ENCODE measurements at regions not wholly inside any gene's neighbourhood (a gene's known extent, or its start where the extent isn't known, plus 50 kb on each side); places are given as distances from the start of the nearest gene placed in this dataset.

GRCh38 chr5:89120719-89121118 lies 237.7 kb upstream of the MEF2C start:
- Mint-ChIP-seq H3K4me3 (ENCODE audit: unreplicated experiment) (no peak overlapping the region), H3K4me1 (ENCODE audit: low read depth, unreplicated experiment) (peaks cover 13% of the 10 kb centered on the region), H3K27ac (ENCODE audit: unreplicated experiment) (no peak overlapping the region), H3K9me3 (ENCODE audit: unreplicated experiment) (no peaks in the 10 kb centered on the region), H3K27me3 (ENCODE audit: low read depth, unreplicated experiment) (no peaks in the 10 kb centered on the region), H3K36me3 (ENCODE audit: low read depth, unreplicated experiment) (no peaks in the 10 kb centered on the region)
- H2AFZ ChIP-seq (ENCODE audit: low read depth, low read length), result no peak overlapping the region
- FAIRE-seq, result no peak
- H3K4me1 ChIP-seq (ENCODE audit: insufficient read depth, low read length), result no peaks in the 10 kb centered on the region
- no peaks in the 10 kb centered on the region for H3K27me3 ChIP-seq (ENCODE audit: insufficient read depth, low read length)
- no peak overlapping the region for H3K9ac ChIP-seq (ENCODE audit: low read length)
- H3K4me2 ChIP-seq (ENCODE audit: low read length), result no peak overlapping the region
- no peaks in the 10 kb centered on the region for H3K79me2 ChIP-seq (ENCODE audit: insufficient read depth, low read length)
- H4K20me1 ChIP-seq (ENCODE audit: insufficient read depth, low read length), result no peaks in the 10 kb centered on the region
- no peaks in the 10 kb centered on the region for H3K36me3 ChIP-seq (ENCODE audit: insufficient read depth, low read length)
- no peak overlapping the region for H3K27ac ChIP-seq (ENCODE audit: low read depth, low read length)
- no peak overlapping the region for H3K4me3 ChIP-seq (ENCODE audit: insufficient read depth, low read depth, low read length)
- no peak for DNase-seq (ENCODE audit: low read depth)
- no peaks in the 10 kb centered on the region for H3K9me3 ChIP-seq (ENCODE audit: insufficient read depth, low read depth, low read length)
- TF ChIP-seq EZH2 (IDR thresholded peaks at IDR 0.05; ENCODE audit: insufficient read depth, low read length), result no peak
- TF ChIP-seq CTCF (IDR thresholded peaks at IDR 0.05; ENCODE audit: insufficient read depth, low read depth, low read length), result no peak

GRCh38 chr5:89117124-89117644 lies 234.2 kb upstream of the MEF2C start:
- Mint-ChIP-seq H3K4me1 (ENCODE audit: low read depth, unreplicated experiment) (peaks cover 20% of the 10 kb centered on the region), H3K4me3 (ENCODE audit: unreplicated experiment) (no peak overlapping the region), H3K36me3 (ENCODE audit: low read depth, unreplicated experiment) (no peaks in the 10 kb centered on the region), H3K9me3 (ENCODE audit: unreplicated experiment) (no peaks in the 10 kb centered on the region), H3K27me3 (ENCODE audit: low read depth, unreplicated experiment) (no peaks in the 10 kb centered on the region), H3K27ac (ENCODE audit: unreplicated experiment) (peak overlapping the region; percentile 1)
- H3K79me2 ChIP-seq (ENCODE audit: insufficient read depth, low read length), result no peaks in the 10 kb centered on the region
- DNase-seq (ENCODE audit: low read depth), result peak; percentile 25
- no peaks in the 10 kb centered on the region for H3K27me3 ChIP-seq (ENCODE audit: insufficient read depth, low read length)
- H3K9me3 ChIP-seq (ENCODE audit: insufficient read depth, low read depth, low read length), result no peaks in the 10 kb centered on the region
- no peak overlapping the region for H2AFZ ChIP-seq (ENCODE audit: low read depth, low read length)
- no peaks in the 10 kb centered on the region for H4K20me1 ChIP-seq (ENCODE audit: insufficient read depth, low read length)
- no peak overlapping the region for H3K4me2 ChIP-seq (ENCODE audit: low read length)
- no peak overlapping the region for H3K9ac ChIP-seq (ENCODE audit: low read length)
- H3K36me3 ChIP-seq (ENCODE audit: insufficient read depth, low read length), result no peaks in the 10 kb centered on the region
- no peak for FAIRE-seq
- H3K27ac ChIP-seq (ENCODE audit: low read depth, low read length), result no peak overlapping the region
- H3K4me1 ChIP-seq (ENCODE audit: insufficient read depth, low read length), result no peaks in the 10 kb centered on the region
- no peak overlapping the region for H3K4me3 ChIP-seq (ENCODE audit: insufficient read depth, low read depth, low read length)
- no peak for TF ChIP-seq EZH2 (IDR thresholded peaks at IDR 0.05; ENCODE audit: insufficient read depth, low read length)
- TF ChIP-seq CTCF (IDR thresholded peaks at IDR 0.05; ENCODE audit: insufficient read depth, low read depth, low read length), result no peak

GRCh38 chr5:89110916-89111646 lies 228.1 kb upstream of the MEF2C start:
- Histone ChIP-seq H3K79me2 (ENCODE audit: insufficient read depth, low read length) (no peaks in the 10 kb centered on the region), H2AFZ (ENCODE audit: low read depth, low read length) (no peak overlapping the region), H4K20me1 (ENCODE audit: insufficient read depth, low read length) (no peaks in the 10 kb centered on the region), H3K4me1 (ENCODE audit: insufficient read depth, low read length) (no peaks in the 10 kb centered on the region), H3K27me3 (ENCODE audit: insufficient read depth, low read length) (no peaks in the 10 kb centered on the region), H3K36me3 (ENCODE audit: insufficient read depth, low read length) (no peaks in the 10 kb centered on the region), H3K4me3 (ENCODE audit: insufficient read depth, low read depth, low read length) (no peak overlapping the region), H3K9me3 (ENCODE audit: insufficient read depth, low read depth, low read length) (no peaks in the 10 kb centered on the region), H3K4me2 (ENCODE audit: low read length) (no peak overlapping the region), H3K27ac (ENCODE audit: low read depth, low read length) (no peak overlapping the region), H3K9ac (ENCODE audit: low read length) (no peak overlapping the region)
- no peaks in the 10 kb centered on the region for H3K27me3 Mint-ChIP-seq (ENCODE audit: low read depth, unreplicated experiment)
- no peaks in the 10 kb centered on the region for H3K36me3 Mint-ChIP-seq (ENCODE audit: low read depth, unreplicated experiment)
- no peak overlapping the region for H3K4me3 Mint-ChIP-seq (ENCODE audit: unreplicated experiment)
- FAIRE-seq, result no peak
- no peaks in the 10 kb centered on the region for H3K9me3 Mint-ChIP-seq (ENCODE audit: unreplicated experiment)
- H3K4me1 Mint-ChIP-seq (ENCODE audit: low read depth, unreplicated experiment), result peaks cover 20% of the 10 kb centered on the region
- H3K27ac Mint-ChIP-seq (ENCODE audit: unreplicated experiment), result peak overlapping the region; percentile 73
- no peak for TF ChIP-seq CTCF (IDR thresholded peaks at IDR 0.05; ENCODE audit: insufficient read depth, low read depth, low read length)
- TF ChIP-seq EZH2 (IDR thresholded peaks at IDR 0.05; ENCODE audit: insufficient read depth, low read length), result no peak
- DNase-seq (ENCODE audit: low read depth), result peak; percentile 22
